Effector CD4-positive, alpha-beta T cell (primary cell): ENCODE measurements at regions not wholly inside any gene's neighbourhood (a gene's known extent, or its start where the extent isn't known, plus 50 kb on each side); places are given as distances from the start of the nearest gene placed in this dataset.
"Not testable (repeated sequence)": the region's sequence is repeated elsewhere in the genome, so short reads cannot be mapped to it uniquely, and the experiment has no call there.

Source experiments
- DNase-seq: peaks from one replicate; pipeline ENCODE4 v3.0.0-alpha.2; 2020

DNA sequence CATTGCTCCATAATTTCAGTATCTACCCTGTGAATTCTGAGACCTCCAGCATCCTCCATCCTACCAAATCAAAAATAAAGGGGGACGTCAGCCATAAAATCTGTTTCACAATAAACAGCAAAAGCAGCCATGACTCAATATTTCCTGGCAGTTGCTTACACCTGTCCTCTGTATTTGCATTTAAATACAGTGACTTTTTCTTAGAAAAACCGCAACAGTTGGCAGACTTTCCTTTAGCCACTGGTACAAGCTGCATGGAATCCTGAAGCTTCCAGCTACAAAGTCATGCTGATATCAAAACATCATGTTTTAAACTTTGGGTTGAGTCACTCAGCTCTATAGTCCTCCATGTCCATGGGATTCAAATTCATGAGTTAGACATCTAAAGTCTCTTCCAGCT, 278.0 kb upstream of the KAZN start:
- no peak for DNase-seq

DNA sequence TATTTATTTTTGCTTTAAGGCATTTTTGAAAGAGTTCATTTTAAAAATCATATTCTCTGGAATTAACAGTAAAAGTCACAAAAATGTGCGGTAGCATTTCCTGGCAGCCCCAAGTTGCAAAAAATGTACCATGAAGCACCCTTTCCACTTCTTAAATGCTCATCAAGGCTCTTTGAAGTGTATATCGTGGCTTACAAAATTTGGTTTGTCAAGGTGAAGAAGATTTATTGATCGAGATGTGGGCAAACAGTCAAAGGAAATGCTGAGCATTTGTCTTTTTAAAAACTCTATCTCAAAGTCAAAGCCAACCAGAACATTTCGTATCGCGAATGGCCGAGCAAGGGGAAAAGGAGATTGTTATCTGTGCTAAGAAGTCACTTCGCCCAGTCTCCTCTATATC, 277.5 kb upstream of the KAZN start:
- DNase-seq: no peak

DNA sequence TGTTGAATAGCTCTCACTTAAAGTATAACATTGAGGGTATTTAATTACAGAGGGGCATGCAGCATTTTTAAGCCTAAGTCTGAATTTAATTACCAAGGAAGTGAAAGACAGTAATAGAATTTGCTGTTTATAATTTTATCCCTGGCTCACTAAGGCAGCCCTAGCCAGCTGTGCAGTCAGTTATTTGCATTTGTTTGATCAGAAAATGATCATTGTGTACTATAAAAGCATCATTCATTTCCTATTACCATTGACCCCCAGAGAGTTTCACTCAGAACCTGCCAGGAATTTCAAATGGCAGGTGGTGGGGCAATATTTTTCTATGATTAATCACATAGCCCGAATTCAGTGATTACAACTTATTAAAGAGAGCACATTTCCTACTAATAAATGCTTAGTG, 277.1 kb upstream of the KAZN start:
- DNase-seq: no peak

DNA sequence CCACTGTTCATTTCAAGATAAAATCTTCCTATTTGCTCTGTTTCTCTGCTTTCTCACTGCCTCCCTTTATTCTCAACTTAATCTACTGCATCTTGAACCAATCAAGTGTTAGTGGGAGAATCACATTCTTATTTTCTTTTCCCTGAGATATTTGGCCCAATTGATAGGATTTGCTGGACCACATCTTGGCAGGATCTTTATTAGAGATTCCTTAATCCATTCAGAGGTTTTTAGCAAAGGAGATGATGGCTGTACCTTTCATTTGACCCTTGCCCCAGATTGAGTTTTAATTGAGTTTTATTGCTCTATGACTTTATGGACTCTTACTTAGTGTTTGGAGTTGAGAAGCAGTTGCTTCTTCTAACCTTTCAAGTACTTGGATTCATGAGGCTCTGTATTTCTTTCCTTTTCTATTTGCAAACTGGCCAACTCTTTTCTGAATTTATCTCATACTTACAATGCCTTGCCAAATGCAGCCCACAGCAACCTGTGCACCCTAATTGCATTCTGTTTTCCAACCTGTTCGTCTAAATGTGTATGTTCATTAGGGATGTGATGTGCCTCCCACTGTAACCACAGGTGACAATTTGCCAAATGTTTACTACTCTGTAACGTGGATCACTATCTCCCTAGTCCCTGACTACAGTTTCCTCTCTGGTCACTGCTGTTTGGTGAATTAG, 274.8 kb upstream of the KAZN start:
- DNase-seq: no peak

DNA sequence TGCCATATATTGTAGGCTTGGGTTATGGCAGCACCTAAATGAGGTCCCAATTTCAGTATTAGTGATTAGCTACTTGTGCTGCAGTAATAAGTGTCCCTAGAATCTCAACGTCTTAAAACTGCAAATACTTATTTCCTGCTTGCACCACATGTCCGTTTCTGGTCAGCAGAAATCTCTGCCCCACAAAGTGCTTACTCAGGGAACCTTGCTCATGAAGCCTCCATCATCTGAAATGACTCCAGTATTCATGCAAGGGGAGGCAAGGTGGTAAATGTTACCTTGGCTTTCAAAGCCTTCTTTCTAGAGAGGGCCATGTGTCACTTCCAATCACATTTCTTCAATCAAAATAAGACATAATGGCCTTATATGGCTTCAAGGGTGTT, 274.2 kb upstream of the KAZN start:
- DNase-seq: no peak

DNA sequence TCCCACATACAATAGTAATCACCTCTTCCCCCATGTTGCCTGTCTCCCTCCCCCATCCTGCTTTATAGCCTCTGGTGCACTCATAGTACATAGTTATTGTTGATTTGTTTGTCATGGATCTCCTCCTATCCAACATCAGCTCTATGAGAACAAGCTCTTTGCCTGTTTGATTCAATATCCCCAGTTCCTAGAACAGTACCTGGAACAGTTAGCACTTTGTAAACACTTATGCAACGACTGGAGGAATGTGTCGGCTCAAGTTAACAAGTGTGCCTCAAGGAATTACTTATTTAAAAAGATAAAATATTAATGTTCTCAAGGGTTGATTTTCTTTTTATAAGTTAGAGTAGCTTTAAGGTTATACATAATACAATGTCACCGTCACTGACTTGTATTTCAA, 271.6 kb upstream of the KAZN start:
- DNase-seq: no peak

DNA sequence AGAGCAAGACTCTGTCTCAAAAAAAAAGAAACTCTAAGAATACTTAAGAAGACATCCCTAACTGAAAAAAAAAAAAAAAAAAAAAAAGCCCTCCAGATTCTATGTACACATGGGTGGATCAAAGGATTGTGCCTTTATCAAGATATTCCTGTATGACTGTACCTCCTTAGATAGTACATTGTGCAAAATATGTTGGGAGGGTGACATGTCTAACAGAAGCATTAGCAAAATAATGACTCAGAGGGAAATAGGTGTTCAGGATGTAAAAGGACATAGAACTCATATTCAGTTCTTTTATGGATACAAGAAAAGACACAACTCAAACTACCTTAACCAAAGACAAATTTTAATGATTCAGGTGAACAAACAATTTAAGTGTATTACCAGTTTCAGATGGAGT, 269.8 kb upstream of the KAZN start:
- DNase-seq: no peak

DNA sequence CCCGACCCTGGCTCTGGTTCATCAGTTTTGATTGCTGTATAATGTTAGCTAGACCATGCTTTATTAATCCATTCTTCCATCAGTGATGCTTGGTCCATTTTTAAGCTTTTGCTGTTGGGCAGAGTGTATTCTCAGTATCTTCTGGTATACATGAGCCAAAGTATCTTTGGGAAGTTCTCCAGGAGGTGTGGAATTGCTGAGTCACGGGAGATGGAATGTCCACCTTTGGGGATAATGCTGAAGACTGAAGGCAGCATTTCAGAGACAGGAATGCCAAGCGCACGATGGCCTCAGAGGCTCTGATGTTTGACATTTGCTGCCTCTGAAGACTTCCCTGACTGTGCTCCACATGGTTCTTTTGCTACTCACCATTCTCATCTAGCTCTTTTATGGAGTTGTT, 266.3 kb upstream of the KAZN start:
- DNase-seq: no peak

DNA sequence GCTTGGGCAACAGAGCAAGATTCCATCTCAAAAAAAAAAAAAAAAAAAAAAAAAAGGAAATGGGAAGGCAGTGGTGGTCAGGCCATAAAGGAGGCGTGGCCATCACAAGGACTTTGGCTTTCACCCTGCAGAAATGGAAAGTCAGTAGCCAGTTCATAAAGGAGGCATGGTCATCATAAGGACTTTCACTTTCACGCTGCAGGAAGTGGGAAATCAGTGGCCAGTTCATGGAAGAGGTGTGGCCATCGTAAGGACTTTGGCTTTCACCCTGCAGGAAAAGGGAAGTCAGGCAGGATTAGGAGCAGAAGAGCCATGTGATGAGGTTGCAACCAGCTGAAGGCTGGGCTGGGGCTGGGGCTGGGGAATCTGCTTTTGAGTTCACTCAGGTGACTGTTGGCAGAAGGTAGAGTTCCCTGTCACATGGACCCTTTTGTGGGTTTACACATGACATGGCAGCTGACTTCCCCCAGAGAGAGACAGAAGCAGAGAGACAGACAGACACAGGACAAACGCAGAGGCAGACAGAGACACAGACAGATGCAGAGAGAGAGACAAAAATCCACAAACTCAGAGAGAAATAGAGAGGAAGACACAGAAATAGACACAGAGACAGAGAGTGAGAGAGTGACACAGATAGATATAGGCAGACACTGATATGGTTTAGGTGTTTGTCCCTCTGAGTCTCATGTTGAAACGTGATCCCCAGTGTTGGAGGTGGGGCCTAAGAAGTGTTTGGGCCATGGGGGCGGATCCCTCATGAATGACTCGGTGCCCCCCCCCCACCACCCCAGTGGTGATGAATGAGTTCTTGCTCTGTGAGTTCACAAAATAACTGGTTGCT, 263.9 kb upstream of the KAZN start:
- DNase-seq: no peak

DNA sequence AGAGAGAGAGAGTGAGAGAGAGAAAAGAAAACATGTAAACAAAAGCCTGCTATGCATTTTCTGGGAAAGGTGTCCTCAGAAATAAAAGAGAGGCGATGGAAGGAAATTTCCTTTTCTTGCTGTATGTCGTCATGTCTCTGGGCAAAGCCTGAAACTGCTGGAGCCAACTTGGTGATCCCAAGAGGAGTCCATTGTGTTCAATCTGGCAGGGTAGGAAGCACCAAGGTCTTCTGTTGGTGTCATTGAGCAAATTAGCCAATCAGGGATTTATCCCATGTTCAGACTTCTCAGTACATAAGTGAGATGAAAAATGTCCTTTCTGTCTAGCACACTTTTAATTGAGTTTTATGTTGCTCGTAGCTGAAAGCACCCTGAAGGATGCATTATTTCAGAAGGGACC, 260.0 kb upstream of the KAZN start:
- DNase-seq: no peak

- DNase-seq: no peak
Observed at GRCh38 chr1:14339288-14339687, 259.2 kb upstream of the KAZN start.

GRCh38 chr1:14340002-14340785, 258.3 kb upstream of the KAZN start:
- DNase-seq: no peak

DNA sequence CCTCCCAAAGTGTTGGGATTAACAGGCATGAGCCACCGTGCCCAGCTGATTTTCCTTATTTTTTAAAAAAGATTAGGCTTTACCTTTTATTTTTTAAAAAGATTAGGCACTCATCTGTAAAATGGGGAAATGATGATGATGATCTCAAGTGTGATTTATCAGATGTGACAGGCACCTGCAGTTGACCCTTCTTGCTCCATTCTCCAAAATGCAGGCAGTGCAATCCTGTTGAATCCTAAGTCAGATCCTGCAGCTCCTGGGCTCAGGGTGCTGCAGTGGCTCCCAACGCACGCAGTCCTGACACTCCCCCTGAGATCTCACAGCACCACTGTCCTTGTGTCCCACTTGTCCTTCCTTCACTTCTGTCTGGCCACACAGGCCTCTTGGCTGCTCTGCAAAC, 257.3 kb upstream of the KAZN start:
- DNase-seq: no peak

GRCh38 chr1:14345946-14346550, 252.4 kb upstream of the KAZN start:
- no peak for DNase-seq

DNA sequence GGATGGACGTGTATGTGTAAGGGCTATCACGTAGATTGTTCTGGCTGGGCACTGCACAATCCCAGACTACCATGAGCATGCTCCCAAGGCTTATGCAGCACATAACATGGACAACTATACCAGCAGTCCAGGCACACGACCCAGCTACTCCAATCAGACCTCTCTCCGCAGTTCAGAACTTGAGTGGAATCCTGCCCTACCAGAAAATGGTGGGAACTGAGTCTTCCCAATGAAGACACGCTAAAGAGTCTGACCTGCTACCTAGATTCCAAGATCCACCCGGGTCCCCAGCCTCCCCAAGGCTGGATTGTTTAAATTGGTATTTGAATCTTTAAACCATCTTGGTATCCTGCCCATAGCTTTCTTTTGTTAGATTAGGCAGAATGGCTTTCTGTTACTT, 251.3 kb upstream of the KAZN start:
- DNase-seq: no peak

DNA sequence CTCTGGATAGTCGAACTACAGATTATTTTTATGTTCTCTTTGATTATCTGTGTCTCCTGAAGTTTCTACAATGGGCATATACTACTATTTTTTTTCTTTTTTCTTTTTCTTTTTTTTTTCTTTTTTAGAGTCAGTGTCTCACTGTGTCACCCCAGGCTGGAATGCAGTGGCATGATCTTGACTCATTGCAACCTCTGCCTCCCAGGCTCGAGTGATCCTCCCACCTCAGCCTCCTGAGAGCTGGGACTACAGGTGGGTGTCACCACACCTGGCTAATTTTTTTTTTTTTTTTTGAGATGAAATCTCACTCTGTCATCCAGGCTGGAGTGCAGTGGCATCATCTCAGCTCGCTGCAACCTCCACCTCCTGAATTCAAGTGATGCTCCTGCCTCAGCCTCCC, 250.7 kb upstream of the KAZN start:
- DNase-seq: no peak

DNA sequence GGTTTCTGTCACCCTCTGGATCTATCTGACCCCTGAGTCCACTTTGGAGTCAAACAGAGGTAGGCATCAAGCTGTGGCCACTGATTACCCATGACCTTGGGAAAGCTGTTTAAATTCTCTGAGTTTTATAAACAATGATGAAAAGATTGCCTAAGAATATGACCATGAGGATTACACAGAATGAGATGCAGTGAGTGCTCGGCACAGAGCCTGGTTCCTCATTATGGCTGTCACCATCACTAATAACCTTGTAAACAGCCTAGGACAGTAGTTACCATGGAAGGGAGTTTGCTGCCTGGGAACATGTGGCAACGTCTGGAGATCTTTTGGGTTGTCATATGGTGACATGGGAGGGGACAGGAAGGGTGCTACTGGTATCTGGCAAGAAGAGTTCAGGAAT, 248.3 kb upstream of the KAZN start:
- no peak for DNase-seq

GRCh38 chr1:14352897-14353296, 245.6 kb upstream of the KAZN start:
- DNase-seq: no peak

DNA sequence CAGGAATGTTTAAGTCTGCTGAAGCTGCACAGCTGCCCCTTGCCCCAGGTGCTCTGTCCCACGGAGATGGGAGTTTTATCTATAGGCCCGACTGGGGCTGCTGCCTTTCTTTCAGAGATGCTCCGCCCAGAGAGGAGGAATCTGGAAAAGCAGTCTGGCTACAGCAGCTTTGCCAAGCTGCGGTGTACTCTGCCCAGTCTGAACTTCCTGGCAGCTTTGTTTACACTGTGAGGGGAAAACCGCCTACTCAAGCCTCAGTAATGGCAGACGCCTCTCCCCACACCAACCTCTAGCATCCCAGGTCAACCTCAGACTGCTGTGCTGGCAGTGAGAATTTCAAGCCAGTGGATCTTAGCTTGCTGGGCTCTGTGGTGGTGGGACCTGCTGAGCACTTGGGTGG, 237.5 kb upstream of the KAZN start:
- DNase-seq: not testable (repeated sequence)

DNA sequence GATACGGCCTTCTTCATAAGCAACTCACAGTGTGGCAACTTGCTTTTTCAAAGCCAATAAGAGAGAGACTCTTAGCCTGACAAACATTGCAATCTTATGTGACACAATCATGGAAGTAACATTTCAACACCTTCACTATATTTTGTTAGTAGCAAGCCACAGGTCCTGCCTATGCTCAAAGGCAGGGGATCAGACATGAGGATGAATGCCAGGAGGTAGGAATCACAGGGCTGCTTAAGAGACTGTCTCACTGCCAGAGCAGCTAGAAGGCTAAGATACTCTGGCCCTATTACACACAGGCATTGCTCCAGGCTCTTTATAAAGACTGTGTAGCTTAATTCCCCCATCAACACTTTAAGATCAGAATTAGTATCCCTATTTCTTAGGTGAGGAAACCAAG, 236.2 kb upstream of the KAZN start:
- DNase-seq: no peak

DNA sequence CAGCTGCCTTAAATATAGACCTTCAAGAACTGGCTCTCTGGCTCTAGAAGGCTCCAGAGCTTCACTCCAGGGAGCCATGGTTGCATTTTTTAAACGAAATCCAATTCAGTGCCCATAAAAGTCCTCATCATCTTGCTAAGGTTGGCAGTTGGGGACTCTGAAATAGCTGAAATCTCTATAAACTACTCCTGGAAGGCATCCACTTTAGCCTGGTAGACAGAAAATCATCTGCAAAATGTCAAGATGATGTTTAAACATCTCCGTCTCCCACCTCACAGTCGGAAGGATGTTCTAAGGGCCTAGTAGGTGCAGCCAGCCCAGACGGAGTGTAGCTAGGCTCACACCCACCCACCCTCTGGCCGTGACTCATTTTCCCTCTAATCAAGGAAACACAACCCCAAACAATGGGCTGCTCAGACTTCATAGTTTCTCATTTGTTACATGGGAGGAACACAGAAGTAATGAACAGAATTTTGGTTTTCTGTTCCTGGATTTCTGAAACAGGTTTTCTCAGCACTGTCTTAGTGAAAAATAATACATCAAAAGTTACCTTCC, 235.4 kb upstream of the KAZN start:
- no peak for DNase-seq

DNA sequence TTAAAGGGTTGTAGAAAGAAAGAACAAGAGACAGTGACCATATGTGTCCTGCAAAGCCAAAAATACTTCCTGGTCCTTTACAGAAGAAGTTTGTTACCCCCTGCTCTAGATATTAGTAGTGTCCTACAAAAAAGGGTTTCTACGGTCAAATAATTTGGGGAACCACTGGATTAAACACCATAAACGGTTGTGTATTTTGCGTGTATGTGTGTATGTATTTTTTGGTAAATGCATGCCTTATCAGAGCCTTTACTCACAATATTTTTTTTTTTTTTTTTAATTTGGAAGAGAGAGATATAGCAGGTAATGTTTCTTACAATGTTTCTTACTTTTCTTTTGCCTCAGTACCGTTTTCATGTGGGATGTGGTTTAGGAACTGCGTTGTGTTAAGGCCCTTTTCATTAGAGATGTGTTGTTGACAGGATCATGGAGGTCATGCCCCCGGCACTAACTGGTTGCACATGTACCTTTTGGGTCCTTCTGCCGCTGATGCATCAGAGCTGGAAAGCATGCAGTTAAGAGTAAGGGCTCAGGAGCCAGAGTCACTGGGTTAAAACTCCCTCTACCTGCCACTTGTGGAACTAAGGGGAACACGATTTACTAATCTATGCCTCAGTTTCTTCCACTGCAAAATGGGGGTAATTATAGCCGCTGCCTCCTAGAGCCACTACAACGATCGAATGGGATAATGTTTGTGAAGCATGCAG, 234.6 kb upstream of the KAZN start:
- DNase-seq: no peak
